HL-60 (cell line): ENCODE measurements at regions not wholly inside any gene's neighbourhood (a gene's known extent, or its start where the extent isn't known, plus 50 kb on each side); places are given as distances from the start of the nearest gene placed in this dataset.

Experiments
- CTCF ChIP-seq: IDR thresholded peaks from one replicate; pipeline ENCODE4 v1.5.1; 2011; ENCODE audit warnings: low read length, control low read depth, inconsistent platforms; ENCODE audit not compliant: insufficient read depth
- GABPA ChIP-seq: IDR thresholded peaks from 2 replicates; pipeline ENCODE4 v1.6.1; 2012; ENCODE audit warnings: low read depth
- POLR2AphosphoS5 ChIP-seq: IDR thresholded peaks from 2 replicates; pipeline ENCODE4 v1.6.1; 2012; ENCODE audit warnings: low read depth
- REST ChIP-seq: IDR thresholded peaks from 2 replicates; pipeline ENCODE4 v1.6.1; 2012; ENCODE audit warnings: low read depth; ENCODE audit not compliant: insufficient replicate concordance
- SPI1 ChIP-seq: IDR thresholded peaks from 2 replicates; pipeline ENCODE4 v1.6.1; 2012; ENCODE audit warnings: low read depth, mild to moderate bottlenecking, borderline replicate concordance

- TF ChIP-seq CTCF (no peak), POLR2AphosphoS5 (no peak), REST (no peak), GABPA (no peak), SPI1 (no peak)
Observed at GRCh38 chr12:73210548-73211204, 938.5 kb downstream of the TRHDE start.
